Mesenchymal stem cell (in vitro differentiated cells and primary cell): ENCODE measurements at regions not wholly inside any gene's neighbourhood (a gene's known extent, or its start where the extent isn't known, plus 50 kb on each side); places are given as distances from the start of the nearest gene placed in this dataset.

Source experiments
- DNase-seq: peaks from one replicate; pipeline ENCODE4 v3.0.0-alpha.2; 2013
- H2AFZ ChIP-seq: one replicate; pipeline ENCODE4 v1.6.1; 2013; ENCODE audit warnings: low read depth, mild to moderate bottlenecking, control low read depth, inconsistent platforms, low read length, moderate library complexity
- H2AK5ac ChIP-seq: 2 replicates; pipeline ENCODE4 v1.6.1; 2013; ENCODE audit warnings: low read length, moderate library complexity, mild to moderate bottlenecking, inconsistent platforms; ENCODE audit not compliant: severe bottlenecking
- H2BK120ac ChIP-seq: one replicate; pipeline ENCODE4 v1.6.1; 2013; ENCODE audit warnings: low read depth, mild to moderate bottlenecking, inconsistent platforms, low read length, moderate library complexity
- H2BK12ac ChIP-seq, 2 experiments: one replicate each; pipeline ENCODE4 v1.6.1; 2013; ENCODE audit warnings: inconsistent platforms in 2 of 2, low read length in 2 of 2, mild to moderate bottlenecking in 2 of 2, moderate library complexity in 2 of 2, control low read depth in 1 of 2
- H2BK15ac ChIP-seq: one replicate; pipeline ENCODE4 v1.6.1; 2013; ENCODE audit warnings: mild to moderate bottlenecking, low read depth, inconsistent platforms; ENCODE audit not compliant: poor library complexity, severe bottlenecking
- H2BK5ac ChIP-seq: 2 replicates; pipeline ENCODE4 v1.6.1; 2013; ENCODE audit warnings: low read depth, mild to moderate bottlenecking, low read length, control low read depth, inconsistent platforms; ENCODE audit not compliant: poor library complexity, severe bottlenecking
- H3K14ac ChIP-seq, 2 experiments: one replicate each; pipeline ENCODE4 v1.6.1; 2013; ENCODE audit warnings: inconsistent platforms in 2 of 2, low read length in 2 of 2, control low read depth in 1 of 2, mild to moderate bottlenecking in 1 of 2, moderate library complexity in 1 of 2
- H3K18ac ChIP-seq, 2 experiments: one replicate each; pipeline ENCODE4 v1.6.1; 2013; ENCODE audit warnings: inconsistent platforms in 2 of 2, low read length in 2 of 2, control low read depth in 1 of 2, low read depth in 1 of 2, mild to moderate bottlenecking in 1 of 2
- H3K23ac ChIP-seq, 2 experiments: one replicate each; pipeline ENCODE4 v1.6.1; 2013; ENCODE audit warnings: inconsistent platforms in 2 of 2, low read length in 2 of 2, mild to moderate bottlenecking in 2 of 2, moderate library complexity in 2 of 2, control low read depth in 1 of 2
- H3K27ac ChIP-seq: 2 replicates; pipeline ENCODE4 v1.5.1; 2013; ENCODE audit warnings: mild to moderate bottlenecking, moderate library complexity, low read length, control low read depth, inconsistent platforms; ENCODE audit not compliant: poor library complexity, severe bottlenecking
- H3K27me3 ChIP-seq, 2 experiments: 2 replicates each; pipeline versions ENCODE4 v1.6.1 to v1.7.0; 2013; ENCODE audit warnings: low read length in 2 of 2, mild to moderate bottlenecking in 2 of 2, moderate library complexity in 2 of 2, control low read depth in 1 of 2, inconsistent platforms in 1 of 2; ENCODE audit not compliant: control insufficient read depth in 1 of 2, insufficient read depth in 1 of 2
- H3K36me3 ChIP-seq, 2 experiments: 2 replicates each; pipeline versions ENCODE4 v1.6.1 to v1.7.0; 2013; ENCODE audit warnings: low read length in 2 of 2, control low read depth in 1 of 2, inconsistent platforms in 1 of 2, low read depth in 1 of 2, mild to moderate bottlenecking in 1 of 2; ENCODE audit not compliant: insufficient read depth in 2 of 2, control insufficient read depth in 1 of 2
- H3K4ac ChIP-seq, 2 experiments: one replicate each; pipeline ENCODE4 v1.6.1; 2013; ENCODE audit warnings: inconsistent platforms in 2 of 2, low read length in 2 of 2, mild to moderate bottlenecking in 2 of 2, moderate library complexity in 2 of 2, control low read depth in 1 of 2, low read depth in 1 of 2
- H3K4me1 ChIP-seq: 2 replicates; pipeline ENCODE4 v1.6.1; 2013; ENCODE audit warnings: low read depth, low read length, control low read depth; ENCODE audit not compliant: control insufficient read depth, insufficient read depth
- H3K4me2 ChIP-seq: 2 replicates; pipeline ENCODE4 v1.6.1; 2013; ENCODE audit warnings: low read length, mild to moderate bottlenecking, inconsistent platforms; ENCODE audit not compliant: poor library complexity, severe bottlenecking
- H3K4me3 ChIP-seq, 2 experiments: 2 replicates each; pipeline versions ENCODE4 v1.5.1 to v1.7.0; 2013; ENCODE audit warnings: low read length in 2 of 2, mild to moderate bottlenecking in 2 of 2, control low read depth in 1 of 2, low read depth in 1 of 2; ENCODE audit not compliant: insufficient read depth in 1 of 2
- H3K79me1 ChIP-seq: replicated peaks from 2 replicates; pipeline ENCODE4 v1.6.1; 2013; ENCODE audit warnings: mild to moderate bottlenecking, control low read depth, low read length, inconsistent platforms; ENCODE audit not compliant: poor library complexity, severe bottlenecking
- H3K9ac ChIP-seq: 2 replicates; pipeline ENCODE4 v1.7.0; 2013; ENCODE audit warnings: mild to moderate bottlenecking, low read length, moderate library complexity
- H3K9me3 ChIP-seq: 2 replicates; pipeline ENCODE4 v1.7.0; 2013; ENCODE audit warnings: mild to moderate bottlenecking, low read length; ENCODE audit not compliant: control insufficient read depth
- H4K8ac ChIP-seq: one replicate; pipeline ENCODE4 v1.6.1; 2013; ENCODE audit warnings: inconsistent platforms, mild to moderate bottlenecking, low read length, moderate library complexity
- H4K91ac ChIP-seq: one replicate; pipeline ENCODE4 v1.6.1; 2013; ENCODE audit warnings: mild to moderate bottlenecking, low read length, inconsistent platforms
- WGBS: methylation state at CpG from one replicate; pipeline ENCODE4 v1.1.7; 2013; ENCODE audit warnings: mixed read lengths; 5-methylcytosine and 5-hydroxymethylcytosine counted together

DNA sequence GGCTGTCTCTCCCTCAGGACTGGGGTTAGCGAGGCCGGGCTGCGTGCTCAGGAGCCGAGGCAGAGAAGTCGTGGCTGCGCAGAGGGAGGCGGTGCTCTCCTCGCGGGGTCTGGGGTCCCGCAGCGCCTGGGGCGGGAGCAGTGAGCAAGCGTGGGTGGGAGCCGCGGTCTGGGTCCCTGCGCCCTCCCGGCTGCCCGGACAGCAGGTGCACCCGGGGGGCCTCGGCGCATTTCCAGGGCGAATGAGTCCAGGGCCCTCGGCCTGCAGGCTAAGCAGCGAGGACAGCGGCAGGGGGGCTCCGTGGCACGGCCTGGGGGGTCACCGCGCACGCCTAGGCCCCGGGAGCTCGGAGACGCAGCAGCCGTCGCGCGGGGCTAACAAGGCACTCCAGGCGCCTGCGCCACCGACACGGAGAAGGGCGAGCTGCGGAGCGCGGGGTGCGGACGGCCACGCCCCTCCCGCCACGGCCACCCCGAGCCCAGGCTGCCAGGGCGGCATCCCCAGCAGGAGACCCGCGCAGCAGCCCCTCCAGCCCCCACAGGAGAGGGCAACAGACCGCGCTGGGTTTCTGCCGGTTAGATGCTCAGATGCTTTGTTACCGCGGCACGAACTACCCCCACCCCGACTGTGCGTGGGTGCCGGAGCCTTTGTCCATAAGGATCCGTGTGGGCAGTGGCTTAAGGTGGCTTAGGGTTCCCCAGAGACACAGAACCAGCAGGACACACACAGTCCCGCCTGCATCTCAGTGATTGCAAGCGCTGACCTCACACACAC is 117.7 kb upstream of the C14orf180 start:
- H4K8ac ChIP-seq = no peak overlapping the region
- no peak overlapping the region for H3K4me2 ChIP-seq
- no peak overlapping the region for H3K18ac ChIP-seq
- no peak overlapping the region for H3K14ac ChIP-seq
- H3K4me1 ChIP-seq = peaks cover 7% of the 10 kb centered on the region
- H3K79me1 ChIP-seq = no peaks in the 10 kb centered on the region
- H3K9me3 ChIP-seq = no peaks in the 10 kb centered on the region
- H3K4me3 ChIP-seq = no peak overlapping the region
- peaks cover 29 to 45% of the 10 kb centered on the region in 2 experiments for H3K27me3 ChIP-seq
- H2BK5ac ChIP-seq = no peak overlapping the region
- H3K27ac ChIP-seq = no peak overlapping the region
- no peak overlapping the region for H2AK5ac ChIP-seq
- H3K9ac ChIP-seq = no peak overlapping the region
- H2BK120ac ChIP-seq = no peak overlapping the region
- H2BK15ac ChIP-seq = no peak overlapping the region
- no peak for DNase-seq
- H3K23ac ChIP-seq = no peak overlapping the region
- no peaks in the 10 kb centered on the region for H3K36me3 ChIP-seq
- no peak overlapping the region for H2AFZ ChIP-seq
- H2BK12ac ChIP-seq = no peak overlapping the region
- no peak overlapping the region for H4K91ac ChIP-seq
- no peak overlapping the region for H3K4ac ChIP-seq
- 4% methylated on average over 62 of the region's 66 CpGs for WGBS

- H2BK12ac ChIP-seq = no peak overlapping the region
Observed at GRCh38 chr14:104462651-104463630, 116.6 kb upstream of the C14orf180 start.

DNA sequence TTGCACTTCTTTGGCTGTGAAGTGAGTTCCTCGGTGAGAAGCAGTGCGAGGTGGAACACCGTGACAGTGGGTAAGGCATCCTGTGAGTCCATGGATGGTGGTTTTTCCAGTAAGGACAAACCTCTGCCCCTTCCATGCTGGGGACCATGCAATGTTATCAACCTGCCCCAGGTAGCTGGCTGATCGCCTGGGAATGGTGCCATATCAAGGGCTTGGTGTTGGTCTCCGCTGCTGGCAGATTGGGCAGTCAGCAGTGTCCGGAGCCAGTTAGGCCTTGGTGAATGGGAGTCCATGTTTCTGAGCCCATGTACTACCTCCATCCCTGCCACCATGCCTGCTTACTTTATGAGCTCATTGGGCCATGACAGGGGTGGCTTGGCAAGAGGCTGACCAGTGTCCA is 114.7 kb upstream of the C14orf180 start:
- H3K9ac ChIP-seq = no peak overlapping the region
- H3K4me2 ChIP-seq = no peak overlapping the region
- no peak overlapping the region for H2BK5ac ChIP-seq
- H3K79me1 ChIP-seq = no peaks in the 10 kb centered on the region
- no peak overlapping the region for H2BK15ac ChIP-seq
- H3K27me3 ChIP-seq = peaks cover 28 to 35% of the 10 kb centered on the region in 2 experiments
- no peak overlapping the region for H3K23ac ChIP-seq
- H4K8ac ChIP-seq = no peak overlapping the region
- H2AK5ac ChIP-seq = no peak overlapping the region
- H3K27ac ChIP-seq = no peak overlapping the region
- no peaks in the 10 kb centered on the region for H3K36me3 ChIP-seq
- H3K4me3 ChIP-seq = no peak overlapping the region
- H4K91ac ChIP-seq = no peak overlapping the region
- H3K9me3 ChIP-seq = no peaks in the 10 kb centered on the region
- H3K4ac ChIP-seq = no peak overlapping the region
- no peak overlapping the region for H2AFZ ChIP-seq
- no peak for DNase-seq
- 85% methylated on average over 6 of the region's 6 CpGs for WGBS
- peaks cover 7% of the 10 kb centered on the region for H3K4me1 ChIP-seq
- no peak overlapping the region for H3K14ac ChIP-seq
- H2BK12ac ChIP-seq = no peak overlapping the region
- no peak overlapping the region for H2BK120ac ChIP-seq
- H3K18ac ChIP-seq = no peak overlapping the region

More at GRCh38 chr14:104462651-104463630, 116.6 kb upstream of the C14orf180 start:
- Histone ChIP-seq H3K79me1 (no peaks in the 10 kb centered on the region), H3K27me3 (peaks cover 29 to 45% of the 10 kb centered on the region in 2 experiments), H3K4me2 (no peak overlapping the region), H3K14ac (no peak overlapping the region), H3K36me3 (no peaks in the 10 kb centered on the region), H3K27ac (no peak overlapping the region), H2BK15ac (no peak overlapping the region), H2AFZ (no peak overlapping the region), H4K91ac (no peak overlapping the region), H2BK120ac (no peak overlapping the region), H3K9ac (no peak overlapping the region), H2AK5ac (no peak overlapping the region), H3K9me3 (no peaks in the 10 kb centered on the region), H3K18ac (no peak overlapping the region), H3K4me1 (peaks cover 7% of the 10 kb centered on the region), H2BK5ac (no peak overlapping the region), H3K4ac (no peak overlapping the region), H3K23ac (peak overlapping the region in 1 of 2 experiments; percentile 37), H4K8ac (no peak overlapping the region), H3K4me3 (no peak overlapping the region)
- WGBS = 66% methylated on average over 12 of the region's 16 CpGs
- no peak for DNase-seq
